NCI-H510A treated with DMSO at 0.1 percent for 48 hours (cell line): ENCODE measurements at regions not wholly inside any gene's neighbourhood (a gene's known extent, or its start where the extent isn't known, plus 50 kb on each side); places are given as distances from the start of the nearest gene placed in this dataset.
"Not testable (repeated sequence)": the region's sequence is repeated elsewhere in the genome, so short reads cannot be mapped to it uniquely, and the experiment has no call there.

ENCODE experiments used
- DNase-seq: peaks from one replicate; lab custom pipeline; 2025; lab: John Stamatoyannopoulos, UW

DNA sequence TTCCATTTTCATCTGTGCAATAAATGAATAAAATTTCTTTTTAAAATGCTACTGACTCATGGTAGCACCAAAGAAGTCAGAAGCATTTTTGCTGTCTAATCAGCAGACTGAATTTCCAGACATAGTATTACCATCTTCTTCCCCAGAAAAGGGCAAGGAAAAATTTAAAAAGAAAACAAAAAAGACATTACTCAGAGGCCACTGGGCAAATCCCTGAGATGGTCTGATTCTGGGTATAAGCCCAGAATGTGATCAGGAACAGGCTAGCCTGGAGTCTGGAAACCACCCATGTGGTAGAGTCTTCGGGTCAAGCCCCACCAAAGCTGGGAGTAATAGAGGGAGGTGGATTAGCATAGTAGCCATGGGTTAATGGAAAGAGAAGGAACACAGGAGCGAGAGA is 342.8 kb downstream of the FBXW7 start:
- no peak for DNase-seq

DNA sequence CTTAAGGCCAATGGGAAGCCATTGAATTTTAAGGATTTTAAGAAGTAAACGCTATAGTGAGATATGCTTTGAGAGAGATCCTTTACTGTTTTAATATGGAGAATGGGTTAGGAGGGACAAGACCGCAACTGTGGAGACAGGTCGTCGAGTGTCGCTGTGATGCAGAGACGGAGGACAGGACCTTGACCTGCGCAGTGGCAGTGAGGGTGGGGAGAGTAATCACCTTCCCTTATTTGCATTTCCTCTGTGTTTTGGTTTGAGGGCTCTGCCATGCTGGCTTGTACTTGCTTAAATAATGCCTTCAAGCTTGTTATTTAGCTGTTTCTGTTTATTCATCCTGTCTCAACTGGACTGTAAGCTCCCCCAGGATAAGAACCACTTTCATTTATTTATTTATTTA is 345.0 kb downstream of the FBXW7 start:
- no peak for DNase-seq

DNA sequence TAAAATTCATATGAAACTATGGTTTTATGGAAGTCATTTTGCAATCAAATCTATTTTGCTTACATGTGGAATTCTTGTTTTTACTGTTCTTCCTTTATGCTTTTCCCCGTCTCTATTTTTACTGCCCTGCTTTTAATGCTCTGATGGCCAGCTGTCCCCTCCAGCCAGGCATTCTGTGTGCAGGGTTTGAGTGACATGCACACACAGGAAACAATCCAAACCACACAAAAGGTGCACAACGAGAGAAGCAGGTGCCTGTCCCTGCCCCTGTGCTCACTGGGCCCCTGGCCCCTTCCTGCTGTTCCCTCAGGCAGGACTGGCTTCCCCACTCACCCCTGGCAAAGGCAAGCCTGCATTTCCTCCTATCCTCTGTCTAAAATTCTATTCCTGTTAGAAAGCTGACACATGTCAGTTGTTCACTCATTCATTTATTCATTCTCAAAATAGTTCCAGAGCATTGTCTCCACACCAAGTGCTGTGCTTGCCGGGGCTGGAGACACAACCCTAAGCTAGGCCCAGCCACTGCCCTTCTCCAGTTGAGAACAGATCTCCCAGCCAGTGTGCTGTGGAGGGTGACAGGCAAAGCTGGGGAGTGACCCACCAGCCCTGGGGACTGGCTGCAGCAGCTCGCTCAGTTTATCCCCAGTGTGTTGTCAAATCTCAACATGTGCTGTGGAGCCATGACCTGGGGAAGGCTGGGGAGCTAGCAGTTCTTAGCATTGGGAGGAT is 346.3 kb downstream of the FBXW7 start:
- peak; percentile 20 for DNase-seq

DNA sequence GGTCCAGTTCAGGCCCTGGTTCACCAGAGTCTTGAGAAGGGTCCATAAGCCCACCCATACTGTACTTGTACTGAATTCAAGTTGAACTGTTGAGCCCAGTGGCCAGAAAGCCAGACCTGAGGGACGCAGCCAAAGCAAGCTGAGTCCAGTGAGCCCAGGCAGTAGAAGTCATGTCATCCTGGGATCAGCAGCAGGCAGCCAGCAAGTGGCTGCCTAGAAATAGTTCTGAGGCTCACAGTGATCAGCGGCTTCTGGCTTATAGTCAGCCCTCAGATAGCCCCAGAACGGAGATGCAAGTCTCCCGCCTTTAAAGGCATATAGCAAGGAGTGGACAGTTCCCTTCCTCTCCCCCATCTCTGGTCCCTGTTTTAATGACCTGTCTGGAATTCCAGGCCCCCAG is 347.1 kb downstream of the FBXW7 start:
- no peak for DNase-seq

DNA sequence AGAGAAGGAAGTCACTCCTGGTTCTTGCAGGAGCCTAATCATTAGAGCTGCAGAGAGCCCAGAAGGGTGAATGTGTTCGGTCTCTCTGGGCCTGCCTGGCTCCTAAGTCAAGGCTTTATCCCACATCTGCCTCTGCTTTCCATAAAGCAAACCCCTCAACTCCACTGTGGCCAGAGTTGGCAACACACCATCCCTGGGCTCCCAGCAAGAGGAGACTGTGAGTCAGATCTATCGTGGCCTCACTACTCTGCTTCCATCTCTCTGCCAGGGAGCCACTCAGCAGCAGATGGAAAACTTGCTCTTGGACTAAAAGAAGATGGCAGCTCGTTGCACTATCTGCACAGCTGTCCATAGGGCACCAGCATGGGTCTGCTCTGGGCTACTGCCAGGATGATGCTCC is 348.2 kb downstream of the FBXW7 start:
- no peak for DNase-seq

DNA sequence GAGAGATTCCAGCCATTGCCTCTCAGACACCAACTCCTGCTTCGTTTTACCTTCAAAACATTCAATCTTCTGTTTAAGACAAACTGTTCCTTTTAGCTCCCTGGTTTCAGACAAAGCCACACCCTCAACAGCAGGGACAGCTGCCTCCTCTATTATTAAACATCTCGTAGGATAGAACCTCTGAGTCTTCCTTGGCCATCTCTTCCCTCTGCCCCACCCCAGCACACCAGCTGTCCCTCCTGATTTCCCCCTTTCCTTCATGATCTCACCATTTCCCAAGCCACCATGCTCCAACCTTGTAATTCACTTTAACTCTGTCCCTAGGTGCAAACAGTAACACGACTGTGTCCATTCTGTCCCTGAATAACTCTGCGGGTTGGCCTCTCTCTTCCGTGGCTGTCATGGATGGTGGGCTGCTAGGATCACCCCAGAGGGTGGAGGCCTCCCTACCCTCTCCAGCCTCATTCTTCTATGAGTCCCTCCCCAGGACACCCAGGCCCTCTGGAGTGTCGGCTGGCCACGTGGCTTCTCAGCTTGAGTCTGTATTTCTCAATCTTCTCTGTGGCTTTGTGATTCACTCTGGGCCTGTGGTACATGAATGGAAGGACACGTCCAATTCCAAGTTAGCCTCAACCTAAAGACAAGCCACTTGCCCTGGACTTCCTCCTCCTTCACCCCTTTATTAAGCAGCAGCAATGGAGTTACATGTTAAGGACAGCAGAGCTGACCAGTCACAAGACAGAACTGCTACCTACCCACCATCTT is 349.9 kb downstream of the FBXW7 start:
- DNase-seq = no peak

DNA sequence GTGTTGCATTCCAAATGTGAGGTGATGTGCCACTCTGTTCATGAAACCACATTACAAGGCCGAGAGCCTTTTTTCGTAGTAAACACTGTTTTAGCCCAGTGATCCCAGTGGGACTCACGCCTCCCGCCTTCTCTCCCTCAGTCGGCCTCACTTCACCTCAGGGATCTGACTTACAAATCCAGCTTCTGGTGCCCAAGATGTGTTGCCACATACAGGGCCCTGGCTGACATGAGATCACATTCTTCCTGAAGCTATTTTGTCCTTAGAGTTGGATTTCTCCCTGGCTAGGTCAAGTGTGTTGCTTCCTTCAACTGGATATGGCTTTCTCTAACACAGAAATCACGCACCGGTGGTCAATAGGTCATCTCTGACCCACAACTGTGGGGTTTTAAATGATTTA is 354.7 kb downstream of the FBXW7 start:
- no peak for DNase-seq

DNA sequence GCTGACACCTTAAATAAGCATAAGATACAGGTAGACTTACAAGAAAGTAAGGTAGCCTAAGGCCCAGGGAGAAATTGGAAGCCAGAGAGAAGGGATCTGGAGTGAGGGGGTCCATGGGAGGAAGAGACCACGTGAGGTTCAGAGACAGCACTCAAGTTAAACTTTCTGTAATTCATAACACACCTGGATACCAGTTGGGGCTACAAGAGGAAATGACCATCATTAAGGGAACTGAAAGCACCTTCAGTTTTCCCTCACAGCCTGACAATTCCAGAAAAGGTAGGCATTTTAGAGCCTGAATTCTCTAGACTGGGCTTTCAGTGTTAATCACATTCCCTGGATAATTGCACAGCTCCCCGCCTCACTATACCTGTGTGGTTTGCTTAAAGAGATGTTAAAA is 355.5 kb downstream of the FBXW7 start:
- no peak for DNase-seq

DNA sequence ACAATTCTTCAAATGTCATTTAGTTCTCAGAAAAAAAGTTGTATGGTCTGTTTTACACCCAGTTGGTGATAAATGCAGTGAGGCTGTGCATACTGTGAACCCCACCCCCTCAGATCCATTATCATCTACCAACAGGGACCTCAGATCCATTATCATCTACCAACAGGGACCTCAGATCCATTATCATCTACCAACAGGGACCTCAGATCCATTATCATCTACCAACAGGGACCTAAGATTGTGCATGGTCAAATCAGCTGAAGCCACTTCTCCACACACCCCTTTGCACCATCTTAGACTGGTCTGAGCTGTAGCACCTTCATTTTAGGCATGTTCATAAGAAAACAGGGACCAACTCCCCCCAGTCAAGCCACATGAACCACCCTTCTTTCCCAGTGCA is 358.4 kb downstream of the FBXW7 start:
- DNase-seq = not testable (repeated sequence)

DNA sequence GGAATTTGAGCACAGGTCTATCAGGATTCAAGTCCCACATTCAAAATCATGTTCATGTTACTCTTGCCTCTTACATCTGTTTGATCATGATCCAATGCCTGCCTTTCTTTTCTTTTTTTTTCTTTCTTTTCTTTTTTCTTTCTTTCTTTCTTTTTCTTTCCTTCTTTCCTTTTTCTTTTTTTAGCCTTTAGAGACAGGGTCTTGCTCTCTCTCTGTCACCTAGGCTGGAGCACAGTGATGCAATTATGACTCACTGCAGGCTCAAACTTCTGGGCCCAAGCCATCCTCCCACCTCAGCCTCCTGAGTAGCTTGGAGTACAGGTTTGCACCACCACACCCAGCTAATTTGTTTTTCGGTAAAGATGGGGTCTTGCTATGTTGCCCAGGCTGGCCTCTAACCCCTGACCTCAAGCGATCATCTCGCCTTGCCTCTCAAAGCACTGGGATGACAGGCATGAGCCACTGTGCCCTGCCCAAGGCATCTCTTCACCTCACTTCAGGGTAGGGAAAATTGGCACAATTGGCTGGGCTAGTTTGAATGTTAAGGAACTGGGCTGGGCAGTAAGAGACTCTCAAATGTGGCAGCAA is 359.2 kb downstream of the FBXW7 start:
- DNase-seq = no peak

DNA sequence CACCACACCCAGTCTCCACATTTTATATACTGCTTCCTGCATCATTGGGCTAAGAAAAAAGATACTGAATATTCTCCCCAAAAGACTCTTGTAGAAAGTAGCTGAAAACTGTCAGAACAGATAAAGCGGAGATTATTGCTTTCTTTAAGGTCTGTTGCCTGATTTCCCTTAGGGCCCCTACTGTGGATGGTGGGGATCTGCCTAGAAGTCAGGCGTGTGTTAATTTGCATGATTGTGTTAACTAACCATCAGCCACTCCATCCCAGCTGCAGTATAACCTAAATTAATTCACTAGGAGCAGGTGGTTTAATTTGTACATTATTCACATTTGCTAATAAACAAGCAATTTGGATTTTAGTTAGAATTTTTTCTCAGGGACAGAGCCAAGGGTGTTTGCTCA is 360.3 kb downstream of the FBXW7 start:
- DNase-seq = no peak

DNA sequence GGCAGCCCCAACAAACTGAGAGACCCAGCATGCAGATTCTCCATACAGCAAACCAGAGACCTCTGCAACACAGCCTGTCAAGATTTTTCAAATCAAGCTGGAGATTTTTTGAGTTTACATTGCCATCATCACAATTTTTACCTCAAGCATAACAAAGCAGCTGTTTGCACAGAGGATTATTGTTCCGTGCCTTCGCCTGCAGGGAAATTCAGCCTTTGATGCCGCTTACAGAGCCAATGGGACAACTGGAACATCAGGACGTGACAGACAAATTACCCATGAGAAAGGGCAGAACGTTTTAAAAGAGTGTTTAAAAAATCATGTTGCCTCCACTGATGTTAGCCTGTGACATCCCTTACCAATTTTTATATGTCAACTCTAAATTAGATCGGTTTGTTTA is 363.7 kb downstream of the FBXW7 start:
- no peak for DNase-seq

DNA sequence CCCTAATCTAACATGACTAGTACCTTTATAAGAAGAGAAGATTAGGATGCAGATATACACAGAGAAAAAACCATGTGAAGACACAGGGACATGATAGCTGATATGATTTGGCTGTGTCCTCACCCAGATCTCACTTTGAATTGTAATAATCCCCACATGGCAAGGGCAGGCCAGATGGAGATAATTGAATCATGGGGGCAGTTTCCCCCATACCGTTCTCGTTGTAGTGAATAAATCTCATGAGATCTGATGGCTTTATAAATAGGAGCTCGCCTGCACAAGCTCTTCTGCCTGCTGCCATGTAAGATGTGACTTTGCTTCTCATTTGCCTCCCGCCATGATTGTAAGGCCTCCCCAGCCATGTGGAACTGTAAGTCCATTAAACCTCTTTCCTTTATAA is 364.3 kb downstream of the FBXW7 start:
- DNase-seq = no peak

DNA sequence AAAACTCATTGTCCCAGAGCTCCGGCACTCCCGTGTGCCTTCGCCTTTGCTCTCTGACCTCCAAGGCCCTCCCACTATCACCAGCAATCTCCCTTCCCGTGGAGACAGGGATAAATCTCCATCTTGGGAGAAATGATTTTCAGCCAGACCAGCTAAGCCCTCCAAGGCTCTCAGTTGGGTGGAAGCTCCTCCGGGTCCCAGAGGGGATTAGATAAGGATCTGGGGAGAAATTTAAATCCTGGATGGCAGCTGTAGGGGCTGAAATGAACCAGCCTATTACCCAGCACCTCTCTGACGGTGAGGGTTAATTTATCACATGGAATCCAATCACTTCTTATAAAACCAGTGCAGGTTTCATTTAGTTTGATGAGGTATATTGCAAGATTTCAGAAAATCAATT is 366.2 kb downstream of the FBXW7 start:
- no peak for DNase-seq

DNA sequence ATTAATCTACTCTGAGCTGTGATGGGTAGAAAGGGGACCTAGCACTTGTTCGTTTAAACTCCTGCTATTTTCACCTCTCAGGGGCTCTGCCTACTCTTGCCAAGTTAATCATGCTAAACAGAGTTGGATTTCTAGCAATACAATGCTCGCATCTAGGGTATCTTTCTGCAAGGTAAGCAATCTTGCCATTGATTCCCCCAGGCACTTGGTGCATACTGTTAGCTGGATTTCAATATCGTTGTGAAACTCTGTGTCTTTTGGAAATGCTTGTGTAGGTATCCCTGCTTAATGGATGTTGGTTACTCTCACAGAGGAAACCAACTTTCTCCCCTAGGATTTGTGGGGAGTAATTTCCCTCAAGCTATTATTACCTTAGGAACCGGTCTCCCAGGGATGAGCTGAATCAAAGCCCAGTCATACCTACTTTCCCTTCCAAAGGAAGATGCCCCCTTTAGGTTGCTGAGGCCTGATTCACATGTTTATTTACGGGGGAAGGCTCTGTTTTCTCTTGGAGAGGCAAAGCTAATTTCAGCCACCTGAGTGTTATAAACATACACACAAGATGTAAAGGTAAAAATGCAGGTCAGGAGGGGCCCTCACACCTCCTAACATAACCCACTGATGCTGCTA is 366.8 kb downstream of the FBXW7 start:
- no peak for DNase-seq

DNA sequence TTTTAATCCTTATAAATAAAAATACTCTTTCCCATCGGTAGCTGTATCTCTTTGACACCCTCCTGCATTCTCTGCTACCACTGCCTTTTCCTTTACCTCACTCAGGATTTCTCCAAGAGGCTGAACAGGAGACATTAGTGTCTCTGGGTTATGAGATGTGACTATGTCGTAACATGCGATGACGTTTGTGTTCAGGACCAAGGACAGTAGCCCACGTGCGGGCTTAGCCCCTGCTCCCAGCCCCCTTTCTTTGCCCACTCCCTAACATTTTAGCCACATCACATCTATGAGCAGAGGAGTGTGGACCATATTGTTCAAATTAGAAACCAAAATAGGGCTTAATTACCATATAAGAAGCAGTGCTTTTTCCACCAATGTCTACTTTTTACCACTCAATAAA is 369.3 kb downstream of the FBXW7 start:
- DNase-seq = no peak

DNA sequence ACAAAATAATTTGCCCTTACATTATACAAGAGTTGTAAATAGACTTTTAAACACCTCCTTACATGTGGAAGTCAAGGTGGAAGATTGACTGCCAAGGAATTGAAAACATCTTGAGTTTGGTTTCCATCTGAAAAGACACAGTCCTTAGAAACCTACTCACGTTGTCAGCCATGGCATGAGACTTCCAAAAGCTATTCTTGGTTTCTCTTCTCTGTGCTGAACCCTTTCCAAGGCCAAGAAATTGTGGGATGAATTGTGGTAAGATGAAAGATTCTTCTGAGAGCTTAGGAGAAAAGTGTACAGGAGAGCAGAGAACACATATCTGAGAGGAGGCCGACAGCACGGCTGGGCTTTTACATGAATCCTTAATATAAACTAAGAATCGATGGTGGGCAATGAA is 370.0 kb downstream of the FBXW7 start:
- no peak for DNase-seq

DNA sequence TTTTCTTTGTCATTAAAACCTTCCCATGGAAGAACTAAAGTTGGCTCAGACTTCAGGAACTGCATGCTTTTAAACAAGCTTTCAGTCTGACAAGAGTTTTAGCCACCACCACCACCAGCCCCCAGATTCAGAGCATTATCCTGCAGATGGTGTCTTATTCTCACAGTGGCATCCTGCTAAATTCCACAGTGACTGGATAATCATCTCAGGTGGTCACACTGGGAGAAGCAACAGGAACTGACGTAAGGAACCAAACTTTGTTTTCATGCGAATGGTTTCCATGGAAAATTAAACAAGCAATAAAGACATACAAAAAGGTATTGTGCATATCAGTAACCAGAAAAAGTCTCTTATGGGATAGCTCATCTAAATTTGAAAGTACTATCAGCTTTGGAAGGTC is 370.7 kb downstream of the FBXW7 start:
- no peak for DNase-seq

DNA sequence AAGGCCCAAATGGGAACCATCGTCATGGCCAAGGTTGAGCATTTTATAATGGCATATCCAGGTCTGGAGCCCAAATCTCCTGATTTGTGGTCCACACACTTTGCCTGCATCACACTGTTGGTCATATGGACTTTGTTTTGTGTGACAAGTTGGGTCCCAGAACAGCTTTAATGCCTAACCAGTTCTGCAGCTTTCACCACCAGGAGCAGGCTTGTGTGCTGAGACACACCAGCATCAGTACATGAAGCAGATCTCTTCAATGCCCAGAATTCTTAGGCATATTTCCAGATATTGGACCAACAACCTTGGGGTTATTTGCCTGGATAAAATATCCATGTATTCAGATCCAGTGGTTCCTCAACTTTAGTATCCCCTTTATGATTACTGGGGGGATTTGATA is 371.3 kb downstream of the FBXW7 start:
- DNase-seq = no peak

DNA sequence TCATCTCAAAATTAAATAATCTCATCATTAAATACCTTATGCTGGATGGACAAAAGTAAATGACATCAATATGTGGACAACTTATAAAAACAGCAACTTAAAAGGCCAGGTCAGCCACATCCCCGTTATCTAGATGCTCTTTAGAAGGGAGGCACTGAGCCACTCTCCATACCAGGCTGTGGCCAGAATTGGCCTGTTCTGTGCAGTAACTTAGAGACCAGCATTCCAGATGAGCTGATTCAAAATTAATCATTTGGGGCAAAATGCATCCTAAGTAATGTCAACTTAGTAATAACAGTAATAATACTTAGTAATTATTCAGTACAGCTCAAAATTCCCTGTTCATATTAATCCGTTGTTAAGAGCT is 373.6 kb downstream of the FBXW7 start:
- DNase-seq = no peak

DNA sequence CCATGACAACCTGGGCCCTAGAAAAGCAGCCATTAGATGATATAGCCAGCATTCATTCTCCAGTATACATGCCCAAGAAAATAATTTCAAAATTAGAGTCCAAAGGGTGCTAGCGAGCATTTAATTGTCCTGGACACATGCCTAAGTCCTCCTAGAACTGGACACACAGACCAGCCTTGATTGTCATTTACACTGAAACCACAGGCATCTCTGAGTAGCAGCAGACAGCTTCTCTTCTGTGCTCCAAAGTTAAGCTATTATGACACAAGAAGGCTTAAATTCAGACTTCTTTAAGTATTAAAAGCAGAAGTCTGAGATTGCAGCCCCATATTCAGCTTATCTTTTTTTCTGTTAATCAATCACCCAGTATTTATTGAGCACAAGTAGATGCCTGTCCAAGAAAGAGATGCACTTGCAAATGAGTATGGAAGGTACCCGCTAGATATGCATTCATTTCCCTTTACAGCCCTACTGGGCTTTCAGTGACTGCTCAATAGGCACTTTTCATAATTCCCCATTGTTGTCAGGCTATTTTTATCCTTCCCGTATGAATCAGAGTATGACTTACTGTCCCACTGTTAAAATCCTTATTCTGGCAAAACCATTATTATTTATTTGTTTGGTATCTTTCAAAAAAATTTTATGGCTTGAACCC is 374.1 kb downstream of the FBXW7 start:
- no peak for DNase-seq

DNA sequence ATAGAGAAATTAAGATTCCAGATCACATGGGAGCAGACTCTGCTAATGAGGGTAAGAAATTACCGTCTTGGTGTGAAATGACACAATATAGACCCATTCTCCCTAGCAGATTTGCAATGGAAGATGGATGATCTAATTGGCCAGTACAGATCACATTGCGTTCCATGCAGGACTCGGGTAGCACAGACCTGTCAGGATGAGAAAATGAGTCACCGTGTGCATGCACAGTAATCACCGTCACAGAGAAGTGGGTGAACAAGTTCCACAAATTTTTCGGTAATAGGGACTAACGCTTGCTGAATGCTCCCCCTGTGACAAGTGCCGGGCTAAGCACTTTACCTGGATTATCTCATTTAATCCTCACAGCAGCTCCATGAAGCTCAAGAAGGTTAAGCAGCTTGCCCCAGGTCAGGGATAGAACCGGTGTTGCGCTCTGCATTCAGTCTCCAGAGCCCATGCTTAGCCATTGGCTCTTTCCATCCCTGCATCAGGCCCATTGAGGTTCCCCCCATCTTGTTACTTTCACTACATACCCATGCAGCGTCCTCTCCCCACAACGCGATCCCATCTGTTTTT is 375.6 kb downstream of the FBXW7 start:
- no peak for DNase-seq
